Smooth muscle cell (in vitro differentiated cells): ENCODE measurements at regions not wholly inside any gene's neighbourhood (a gene's known extent, or its start where the extent isn't known, plus 50 kb on each side); places are given as distances from the start of the nearest gene placed in this dataset.
A peak's percentile ranks its signal among the peaks of the same experiment; 100 is the strongest.

Experiments used
- DNase-seq: peaks from one replicate; lab custom pipeline; 2025; ENCODE audit not compliant: unreplicated experiment; lab: John Stamatoyannopoulos, UW
- H2AFZ ChIP-seq: fragments of 200-600 bp; sonication (generic); 2 replicates; pipeline ENCODE4 v1.6.0; 2016; ENCODE audit warnings: antibody characterized with exemption, low read depth, mild to moderate bottlenecking
- H3F3A ChIP-seq: fragments of 200-600 bp; sonication (generic); 2 replicates; pipeline ENCODE4 v1.6.0; 2017; ENCODE audit warnings: antibody characterized with exemption, low read depth
- H3K27ac ChIP-seq: fragments of 200-600 bp; sonication (generic); 2 replicates; pipeline ENCODE4 v1.5.1; 2016; ENCODE audit warnings: low read depth, mild to moderate bottlenecking
- H3K27me3 ChIP-seq: fragments of 200-600 bp; sonication (generic); 2 replicates; pipeline ENCODE4 v1.6.1; 2016; ENCODE audit warnings: low read depth, mild to moderate bottlenecking
- H3K36me3 ChIP-seq: fragments of 200-600 bp; sonication (generic); 2 replicates; pipeline ENCODE4 v1.5.1; 2016; ENCODE audit warnings: low read depth
- H3K4me1 ChIP-seq: fragments of 200-600 bp; sonication (generic); 2 replicates; pipeline ENCODE4 v1.5.1; 2016; ENCODE audit warnings: low read depth
- H3K4me2 ChIP-seq: fragments of 200-600 bp; sonication (generic); 2 replicates; pipeline ENCODE4 v1.6.0; 2016; ENCODE audit warnings: mild to moderate bottlenecking
- H3K4me3 ChIP-seq: fragments of 200-600 bp; sonication (generic); 2 replicates; pipeline ENCODE4 v1.5.1; 2016; ENCODE audit warnings: mild to moderate bottlenecking
- H3K79me2 ChIP-seq: fragments of 200-600 bp; sonication (generic); 2 replicates; pipeline ENCODE4 v1.6.0; 2016; ENCODE audit warnings: low read depth, mild to moderate bottlenecking
- H3K9ac ChIP-seq: fragments of 200-600 bp; sonication (generic); 2 replicates; pipeline ENCODE4 v1.6.0; 2016; ENCODE audit warnings: low read depth
- H3K9me3 ChIP-seq: fragments of 200-600 bp; sonication (generic); replicated peaks from 2 replicates; pipeline ENCODE4 v1.5.1; 2016; ENCODE audit warnings: low read depth
- H4K20me1 ChIP-seq: fragments of 200-600 bp; sonication (generic); 2 replicates; pipeline ENCODE4 v1.6.0; 2016; ENCODE audit warnings: low read depth
- CTCF ChIP-seq: fragments of 200-600 bp; sonication (generic); IDR thresholded peaks from 2 replicates; pipeline ENCODE4 v1.5.1; 2017; ENCODE audit warnings: borderline replicate concordance, mild to moderate bottlenecking, antibody characterized with exemption; ENCODE audit not compliant: insufficient read depth, poor library complexity, severe bottlenecking
- WGBS: methylation state at CpG from one replicate; pipeline ENCODE4 v1.1.7; 2016; ENCODE audit warnings: low lambda C conversion rate; 5-methylcytosine and 5-hydroxymethylcytosine counted together

GRCh38 chr11:114929351-114930000 is 251.1 kb downstream of the NXPE2 start:
- H4K20me1 ChIP-seq: no peaks in the 10 kb centered on the region
- no peaks in the 10 kb centered on the region for H3K4me1 ChIP-seq
- H3K4me3 ChIP-seq: no peak overlapping the region
- no peak overlapping the region for H2AFZ ChIP-seq
- H3K4me2 ChIP-seq: no peak overlapping the region
- H3K27me3 ChIP-seq: no peaks in the 10 kb centered on the region
- H3K27ac ChIP-seq: no peak overlapping the region
- no peak for TF ChIP-seq CTCF
- H3K79me2 ChIP-seq: no peaks in the 10 kb centered on the region
- DNase-seq: no peak
- no peaks in the 10 kb centered on the region for H3K9me3 ChIP-seq
- peaks cover 8% of the 10 kb centered on the region for H3F3A ChIP-seq
- no peaks in the 10 kb centered on the region for H3K36me3 ChIP-seq
- no peak overlapping the region for H3K9ac ChIP-seq
- 81% methylated on average over 8 of the region's 9 CpGs for WGBS

- Histone ChIP-seq H3K4me3 (no peak overlapping the region), H3K9me3 (no peaks in the 10 kb centered on the region), H4K20me1 (no peaks in the 10 kb centered on the region), H3F3A (no peaks in the 10 kb centered on the region), H3K27me3 (no peaks in the 10 kb centered on the region), H3K9ac (no peak overlapping the region), H3K79me2 (no peaks in the 10 kb centered on the region), H3K36me3 (no peaks in the 10 kb centered on the region), H3K27ac (no peak overlapping the region), H2AFZ (no peak overlapping the region), H3K4me2 (no peak overlapping the region), H3K4me1 (no peaks in the 10 kb centered on the region)
- TF ChIP-seq CTCF: no peak
- DNase-seq: no peak
- 75% methylated on average over 3 of the region's 3 CpGs for WGBS
These were observed 260.5 kb downstream of the NXPE2 start for GRCh38 chr11:114938799-114939198.

GRCh38 chr11:114942207-114942606 is 263.9 kb downstream of the NXPE2 start:
- Histone ChIP-seq H3K27ac (no peak overlapping the region), H3K9me3 (no peaks in the 10 kb centered on the region), H3F3A (no peaks in the 10 kb centered on the region), H3K79me2 (no peaks in the 10 kb centered on the region), H3K27me3 (peaks cover 3% of the 10 kb centered on the region), H3K4me1 (no peaks in the 10 kb centered on the region), H4K20me1 (no peaks in the 10 kb centered on the region), H3K36me3 (no peaks in the 10 kb centered on the region), H3K9ac (no peak overlapping the region), H2AFZ (no peak overlapping the region), H3K4me3 (no peak overlapping the region), H3K4me2 (no peak overlapping the region)
- peak; percentile 40 for TF ChIP-seq CTCF
- no peak for DNase-seq

- Histone ChIP-seq H4K20me1 (no peaks in the 10 kb centered on the region), H3K27me3 (peaks cover 3% of the 10 kb centered on the region), H3K4me2 (no peak overlapping the region), H3K9ac (no peak overlapping the region), H2AFZ (no peak overlapping the region), H3F3A (no peaks in the 10 kb centered on the region), H3K4me3 (no peak overlapping the region), H3K4me1 (no peaks in the 10 kb centered on the region), H3K36me3 (no peaks in the 10 kb centered on the region), H3K27ac (no peak overlapping the region), H3K79me2 (no peaks in the 10 kb centered on the region), H3K9me3 (no peaks in the 10 kb centered on the region)
- 91% methylated on average over 13 of the region's 13 CpGs for WGBS
- no peak for DNase-seq
- TF ChIP-seq CTCF: no peak
These were observed 271.5 kb downstream of the NXPE2 start for GRCh38 chr11:114949614-114950351.
